H1 (cell line): ENCODE measurements at regions not wholly inside any gene's neighbourhood (a gene's known extent, or its start where the extent isn't known, plus 50 kb on each side); places are given as distances from the start of the nearest gene placed in this dataset.

Experiments
- CTCF ChIA-PET: fragments of 300-600 bp; sonication (Branson Sonifier 250); formaldehyde crosslinking; loops from one replicate; lab custom pipeline; 2021; ENCODE audit not compliant: partially characterized antibody; lab: Charles Lee
- POLR2A ChIA-PET: fragments of 300-600 bp; sonication (Branson Sonifier 250); formaldehyde crosslinking; loops from one replicate; lab custom pipeline; 2021; ENCODE audit warnings: inconsistent platforms; ENCODE audit not compliant: partially characterized antibody; lab: Charles Lee
- DNase-seq, 2 experiments: peaks; one replicate each; pipeline versions ENCODE4 v3.0.0 to v3.0.0-alpha.2; 2010 to 2022; ENCODE audit warnings: low spot score in 2 of 2, low read depth in 1 of 2, mixed read lengths in 1 of 2
- FAIRE-seq: peaks from 2 replicates; lab custom pipeline; 2011; peaks lifted over from hg19 to GRCh38; lab: Jason Lieb, UNC
- H2AFZ ChIP-seq: 2 replicates; pipeline ENCODE4 v1.8.1; 2012; ENCODE audit warnings: low read length, inconsistent platforms
- H2AK5ac ChIP-seq: 2 replicates; pipeline ENCODE4 v1.6.1; 2013; ENCODE audit warnings: low read depth, low read length
- H2BK120ac ChIP-seq: replicated peaks from 2 replicates; pipeline ENCODE3; 2013; ENCODE audit warnings: low read depth, low read length, inconsistent platforms
- H2BK12ac ChIP-seq: 2 replicates; pipeline ENCODE4 v1.6.1; 2013; ENCODE audit warnings: low read depth, low read length
- H2BK15ac ChIP-seq: 2 replicates; pipeline ENCODE4 v1.6.1; 2013; ENCODE audit warnings: low read length
- H2BK20ac ChIP-seq: 2 replicates; pipeline ENCODE4 v1.6.1; 2013; ENCODE audit warnings: low read length
- H2BK5ac ChIP-seq: 2 replicates; pipeline ENCODE4 v1.6.1; 2013; ENCODE audit warnings: low read depth, low read length
- H3K14ac ChIP-seq: 2 replicates; pipeline ENCODE4 v1.6.1; 2013; ENCODE audit warnings: inconsistent platforms; ENCODE audit not compliant: insufficient read length
- H3K18ac ChIP-seq: 2 replicates; pipeline ENCODE4 v1.6.1; 2013; ENCODE audit warnings: low read length; ENCODE audit errors: extremely low read depth
- H3K23ac ChIP-seq: 2 replicates; pipeline ENCODE4 v1.6.1; 2013; ENCODE audit warnings: inconsistent platforms; ENCODE audit not compliant: insufficient read length
- H3K23me2 ChIP-seq: 2 replicates; pipeline ENCODE4 v1.6.1; 2013; ENCODE audit warnings: low read depth, low read length
- H3K27ac ChIP-seq: 2 replicates; pipeline ENCODE4 v1.6.1; 2011; ENCODE audit warnings: low read depth, low read length, inconsistent platforms
- H3K27me3 ChIP-seq, 4 experiments: replicated peaks in 1 of 4; 1 replicate in 1 of 4; 2 replicates in 3 of 4; pipeline versions ENCODE4 v1.6.1 to v1.8.1; 2011 to 2013; ENCODE audit warnings: low read length in 3 of 4, mild to moderate bottlenecking in 3 of 4, inconsistent platforms in 2 of 4, mixed read lengths in 2 of 4, moderate library complexity in 1 of 4; ENCODE audit not compliant: control insufficient read depth in 3 of 4, insufficient read depth in 3 of 4; ENCODE audit errors: extremely low read depth in 1 of 4
- H3K36me3 ChIP-seq, 4 experiments: 2 replicates each; pipeline versions ENCODE4 v1.6.1 to v1.8.1; 2011 to 2013; ENCODE audit warnings: mild to moderate bottlenecking in 4 of 4, low read length in 3 of 4, moderate library complexity in 2 of 4, control low read depth in 1 of 4, inconsistent platforms in 1 of 4; ENCODE audit not compliant: insufficient read depth in 4 of 4, control insufficient read depth in 2 of 4
- H3K4ac ChIP-seq: replicated peaks from 2 replicates; pipeline ENCODE3; 2013; ENCODE audit warnings: low read length, low read depth, mixed read lengths, inconsistent platforms; ENCODE audit not compliant: insufficient read length
- H3K4me1 ChIP-seq, 4 experiments: replicated peaks in 1 of 4; 1 replicate in 1 of 4; 2 replicates in 3 of 4; pipeline versions ENCODE4 v1.6.1 to v1.8.1; 2011 to 2013; ENCODE audit warnings: low read length in 3 of 4, inconsistent platforms in 2 of 4, mixed read lengths in 1 of 4; ENCODE audit not compliant: insufficient read depth in 4 of 4, control insufficient read depth in 3 of 4
- H3K4me2 ChIP-seq, 2 experiments: 2 replicates each; pipeline versions ENCODE4 v1.6.1 to v1.8.1; 2011 to 2013; ENCODE audit warnings: low read depth in 2 of 2, low read length in 2 of 2, control low read depth in 1 of 2, inconsistent platforms in 1 of 2, mild to moderate bottlenecking in 1 of 2; ENCODE audit not compliant: insufficient read depth in 1 of 2
- H3K4me3 ChIP-seq, 4 experiments: fragments of 200-600, 300-600 bp in 1 of 4; sonication (generic), shearing (Covaris generic), sonication (Bioruptor Twin) in 1 of 4; 2 replicates each; pipeline versions ENCODE4 v1.5.1 to v1.8.1; 2011 to 2016; ENCODE audit warnings: low read length in 4 of 4, low read depth in 3 of 4, control low read depth in 2 of 4, inconsistent platforms in 2 of 4, mild to moderate bottlenecking in 2 of 4, mixed read lengths in 1 of 4, moderate library complexity in 1 of 4; ENCODE audit not compliant: insufficient read depth in 2 of 4; ENCODE audit errors: extremely low read depth in 1 of 4
- H3K56ac ChIP-seq: replicated peaks from 2 replicates; pipeline ENCODE3; 2013; ENCODE audit warnings: low read depth, mild to moderate bottlenecking, mixed read lengths, low read length, inconsistent platforms; ENCODE audit not compliant: insufficient read length
- H3K79me1 ChIP-seq: 2 replicates; pipeline ENCODE4 v1.6.1; 2013; ENCODE audit warnings: low read depth, low read length, control low read depth
- H3K79me2 ChIP-seq, 2 experiments: 2 replicates each; pipeline versions ENCODE4 v1.6.1 to v1.8.1; 2012 to 2013; ENCODE audit warnings: low read length in 2 of 2, mild to moderate bottlenecking in 2 of 2, inconsistent platforms in 1 of 2; ENCODE audit not compliant: insufficient read depth in 2 of 2, control insufficient read depth in 1 of 2
- H3K9ac ChIP-seq, 4 experiments: replicated peaks in 1 of 4; 1 replicate in 1 of 4; 2 replicates in 3 of 4; pipeline versions ENCODE4 v1.6.1 to v1.8.1; 2011 to 2013; ENCODE audit warnings: low read depth in 3 of 4, low read length in 3 of 4, control low read depth in 2 of 4, mild to moderate bottlenecking in 2 of 4, moderate library complexity in 2 of 4, inconsistent platforms in 1 of 4; ENCODE audit errors: extremely low read depth in 1 of 4
- H3K9me3 ChIP-seq, 2 experiments: 2 replicates each; pipeline versions ENCODE4 v1.6.1 to v1.8.1; 2012 to 2013; ENCODE audit warnings: mild to moderate bottlenecking in 2 of 2, moderate library complexity in 2 of 2, control low read depth in 1 of 2, inconsistent platforms in 1 of 2, low read depth in 1 of 2, low read length in 1 of 2, mixed read lengths in 1 of 2; ENCODE audit not compliant: insufficient read depth in 2 of 2
- H4K20me1 ChIP-seq, 2 experiments: replicated peaks in 1 of 2; 2 replicates each; pipeline versions ENCODE3 to v1.8.1; 2011 to 2013; ENCODE audit warnings: inconsistent platforms in 2 of 2, low read length in 2 of 2, mild to moderate bottlenecking in 1 of 2; ENCODE audit not compliant: insufficient read depth in 2 of 2, control insufficient read depth in 1 of 2
- H4K5ac ChIP-seq: 2 replicates; pipeline ENCODE4 v1.6.1; 2013; ENCODE audit warnings: low read length, low read depth, mixed read lengths, inconsistent platforms; ENCODE audit not compliant: insufficient read length
- H4K8ac ChIP-seq: 2 replicates; pipeline ENCODE4 v1.8.0; 2013; ENCODE audit warnings: mild to moderate bottlenecking, moderate library complexity, low read length, inconsistent platforms; ENCODE audit not compliant: insufficient read depth; ENCODE audit errors: extremely low read depth
- H4K91ac ChIP-seq: replicated peaks from 2 replicates; pipeline ENCODE3; 2013; ENCODE audit warnings: low read length, mixed read lengths, inconsistent platforms; ENCODE audit not compliant: insufficient read length
- ASH2L ChIP-seq: fragments of 200-600, 300-600 bp; sonication (generic); IDR thresholded peaks from one replicate; pipeline ENCODE4 v1.7.1; 2017; ENCODE audit warnings: low read length
- ATF3 ChIP-seq: IDR thresholded peaks from 2 replicates; pipeline ENCODE4 v1.6.1; 2011; ENCODE audit warnings: low read depth, mild to moderate bottlenecking, low read length; ENCODE audit not compliant: insufficient read depth
- EGR1 ChIP-seq: IDR thresholded peaks from 2 replicates; pipeline ENCODE4 v1.6.1; 2011; ENCODE audit warnings: low read depth, low read length, borderline replicate concordance
- EP300 ChIP-seq, 2 experiments: IDR thresholded peaks; 1 replicate in 1 of 2; 2 replicates in 1 of 2; pipeline ENCODE4 v1.6.1; 2011 to 2012; ENCODE audit warnings: low read depth in 2 of 2, low read length in 2 of 2, mild to moderate bottlenecking in 2 of 2, borderline replicate concordance in 1 of 2, inconsistent platforms in 1 of 2, moderate library complexity in 1 of 2
- EZH2 ChIP-seq: fragments of 200-600 bp; sonication (generic); IDR thresholded peaks from 2 replicates; pipeline ENCODE4 v1.7.1; 2012; ENCODE audit warnings: low read depth, mild to moderate bottlenecking, moderate library complexity, low read length, inconsistent platforms; ENCODE audit not compliant: severe bottlenecking
- JUND ChIP-seq: IDR thresholded peaks from 2 replicates; pipeline ENCODE4 v1.6.1; 2011; ENCODE audit warnings: mild to moderate bottlenecking, improper control_type of control experiment, low read length
- NRF1 ChIP-seq: IDR thresholded peaks from 2 replicates; pipeline ENCODE4 v1.6.1; 2011; ENCODE audit warnings: mild to moderate bottlenecking, low read depth, low read length, improper control_type of control experiment
- RAD21 ChIP-seq, 2 experiments: IDR thresholded peaks in 1 of 2; conservative IDR thresholded peaks in 1 of 2; 2 replicates each; pipeline ENCODE4 v1.6.1; 2011; ENCODE audit warnings: low read depth in 2 of 2, low read length in 2 of 2, improper control_type of control experiment in 1 of 2, inconsistent platforms in 1 of 2, mild to moderate bottlenecking in 1 of 2, moderate library complexity in 1 of 2
- RBBP5 ChIP-seq: IDR thresholded peaks from 2 replicates; pipeline ENCODE4 v1.7.1; 2012; ENCODE audit warnings: low read depth, mild to moderate bottlenecking, inconsistent platforms, low read length, moderate library complexity, borderline replicate concordance
- RFX5 ChIP-seq: IDR thresholded peaks from 2 replicates; pipeline ENCODE4 v1.6.1; 2011; ENCODE audit warnings: low read depth, low read length, improper control_type of control experiment, borderline replicate concordance
- SIX5 ChIP-seq: IDR thresholded peaks from 2 replicates; pipeline ENCODE4 v1.6.1; 2011; ENCODE audit warnings: mild to moderate bottlenecking, low read depth, low read length
- TAF7 ChIP-seq: optimal IDR thresholded peaks from 2 replicates; pipeline ENCODE3; 2011; ENCODE audit warnings: low read depth, mild to moderate bottlenecking, inconsistent platforms, low read length, moderate library complexity, borderline replicate concordance
- ZNF274 ChIP-seq: IDR thresholded peaks from 2 replicates; pipeline ENCODE4 v1.7.0; 2012; ENCODE audit warnings: low read length, borderline replicate concordance; ENCODE audit errors: extremely low read depth
- WGBS, 2 experiments: shearing (Covaris generic) in 1 of 2; methylation state at CpG; one replicate each; pipeline versions ENCODE4 v1.1.6 to v1.1.7; 2013 to 2015; ENCODE audit warnings: low lambda C conversion rate in 2 of 2, mixed read lengths in 2 of 2, inconsistent platforms in 1 of 2, low coverage in 1 of 2, missing lambda C conversion rate in 1 of 2; ENCODE audit not compliant: insufficient replicate concordance in 2 of 2, insufficient coverage in 1 of 2, insufficient read length in 1 of 2; ENCODE audit errors: extremely low coverage in 1 of 2, missing lambda C conversion rate in 1 of 2; 5-methylcytosine and 5-hydroxymethylcytosine counted together

- Histone ChIP-seq H3K14ac (no peak overlapping the region), H3K4me2 (no peak overlapping the region), H4K20me1 (no peaks in the 10 kb centered on the region), H4K91ac (no peak overlapping the region), H2AK5ac (no peak overlapping the region), H3K79me2 (no peaks in the 10 kb centered on the region), H3K36me3 (no peaks in the 10 kb centered on the region), H2BK12ac (no peak overlapping the region), H3K79me1 (no peaks in the 10 kb centered on the region), H4K5ac (no peak overlapping the region), H3K9ac (no peak overlapping the region), H3K23me2 (no peaks in the 10 kb centered on the region), H4K8ac (no peak overlapping the region), H2BK15ac (no peak overlapping the region), H3K27me3 (peaks cover 0 to 1% (median 0%) of the 10 kb centered on the region in 4 experiments; a peak in 1 of 7 replicates), H3K18ac (no peak overlapping the region), H2AFZ (no peak overlapping the region), H3K4me1 (peaks cover 0 to 4% (median 0%) of the 10 kb centered on the region in 4 experiments; a peak in 1 of 7 replicates), H3K56ac (no peak overlapping the region), H3K4ac (no peak overlapping the region), H2BK20ac (no peak overlapping the region), H3K23ac (no peak overlapping the region), H2BK120ac (no peak overlapping the region), H3K9me3 (no peaks in the 10 kb centered on the region), H3K4me3 (no peak overlapping the region), H3K27ac (no peak overlapping the region), H2BK5ac (no peak overlapping the region)
- ChIA-PET POLR2A (no interaction called here), CTCF (interaction anchor here (1.9 kb wide), 1 partner anchor 13 kb away, joined by 12 read pairs; no protein-coding TSS in a partner anchor)
- TF ChIP-seq RBBP5 (no peak), ASH2L (no peak), RFX5 (no peak), ZNF274 (no peak), TAF7 (no peak), JUND (no peak), NRF1 (no peak), EZH2 (no peak), EP300 (IDR thresholded peaks at IDR 0.05; ENCODE audit: borderline replicate concordance in 1 of 2, low read depth in 2 of 2, low read length in 2 of 2) (no peak), RAD21 (IDR thresholded peaks at IDR 0.05 in 1 of 2, conservative IDR thresholded peaks at IDR 0.05 in 1 of 2; ENCODE audit: low read depth in 2 of 2, low read length in 2 of 2) (no peak), EGR1 (no peak), SIX5 (no peak), ATF3 (no peak)
- WGBS, 2 experiments = 93 to 97% methylated on average over 2 to 3 of the region's 3 CpGs
- DNase-seq (no peak), FAIRE-seq (no peak)
Observed at GRCh38 chr21:15508554-15508953, 221.2 kb upstream of the USP25 start.
